HCT116 (cell line): ENCODE measurements at regions not wholly inside any gene's neighbourhood (a gene's known extent, or its start where the extent isn't known, plus 50 kb on each side); places are given as distances from the start of the nearest gene placed in this dataset.

Source experiments
- ATAC-seq: fragments of 200-7000 bp; cut with Tn5 transposase; 2 replicates; pipeline ENCODE4 v1.9.1; 2020; ENCODE audit warnings: mild to moderate bottlenecking, moderate library complexity
- BruUV-seq: library from RNA; stranded (reverse); fragments of 400-500 nt; replicated peaks from 2 replicates; lab custom pipeline; 2021; lab: Mats Ljungman, UMichigan
- CTCF ChIA-PET: fragments of 300-600 bp; sonication (Branson Sonifier 250); formaldehyde crosslinking; loops from one replicate; lab custom pipeline; 2021; ENCODE audit warnings: antibody characterized with exemption; lab: Charles Lee
- POLR2A ChIA-PET: fragments of 300-600, 350-600 bp; sonication (Branson Sonifier 250); formaldehyde crosslinking; loops from one replicate; lab custom pipeline; 2021; ENCODE audit warnings: antibody characterized with exemption; lab: Charles Lee
- RAD21 ChIA-PET, 2 experiments: fragments of 300-600 bp; sonication (Branson Sonifier 250); formaldehyde crosslinking; loops; one replicate each; lab custom pipeline; 2023; ENCODE audit warnings: low total read pairs in 2 of 2; ENCODE audit not compliant: uncharacterized antibody in 2 of 2, unreplicated experiment in 2 of 2, low non-redundant PET in 1 of 2; lab: Charles Lee
- DNase-seq: peaks from one replicate; pipeline ENCODE4 v3.0.0-alpha.2; 2010; ENCODE audit warnings: low read depth, low spot score
- H2AFZ ChIP-seq: fragments of 200-600 bp; shearing (Covaris generic), sonication (generic); 2 replicates; pipeline ENCODE4 v1.6.1; 2017; ENCODE audit warnings: low read depth, mixed run types, mixed read lengths, antibody characterized with exemption, low read length; ENCODE audit not compliant: poor library complexity, severe bottlenecking
- H3K27ac ChIP-seq: 2 replicates; pipeline ENCODE4 v1.5.1; 2012; ENCODE audit warnings: low read depth, low read length
- H3K27me3 ChIP-seq: fragments of 200-600 bp; sonication (generic); 2 replicates; pipeline ENCODE4 v1.6.1; 2016; ENCODE audit warnings: mixed run types, low read length, mixed read lengths; ENCODE audit not compliant: insufficient read depth
- H3K36me3 ChIP-seq, 2 experiments: fragments of 200-500 bp in 1 of 2; fragments of 200-600 bp in 1 of 2; sonication (Bioruptor generic) in 1 of 2; sonication (generic) in 1 of 2; 2 replicates each; pipeline versions ENCODE4 v1.5.1 to v1.6.1; 2014 to 2016; ENCODE audit warnings: low read length in 2 of 2, inconsistent platforms in 1 of 2, mixed read lengths in 1 of 2, mixed run types in 1 of 2; ENCODE audit not compliant: insufficient read depth in 2 of 2, control insufficient read depth in 1 of 2
- H3K4me1 ChIP-seq, 2 experiments: fragments of 200-600 bp in 1 of 2; sonication (generic) in 1 of 2; 2 replicates each; pipeline versions ENCODE4 v1.5.1 to v1.6.1; 2012 to 2017; ENCODE audit warnings: low read length in 2 of 2, inconsistent platforms in 1 of 2, mild to moderate bottlenecking in 1 of 2, mixed read lengths in 1 of 2, mixed run types in 1 of 2, moderate library complexity in 1 of 2; ENCODE audit not compliant: insufficient read depth in 2 of 2, control insufficient read depth in 1 of 2
- H3K4me2 ChIP-seq: fragments of 200-600 bp; sonication (generic); 2 replicates; pipeline ENCODE4 v1.6.1; 2017; ENCODE audit warnings: mixed run types, low read length, mixed read lengths
- H3K4me3 ChIP-seq, 2 experiments: fragments of 200-600 bp in 1 of 2; sonication (generic) in 1 of 2; replicated peaks in 1 of 2; 2 replicates each; pipeline ENCODE4 v1.5.1; 2011 to 2016; ENCODE audit warnings: low read length in 2 of 2, control low read depth in 1 of 2, low read depth in 1 of 2, mild to moderate bottlenecking in 1 of 2, mixed read lengths in 1 of 2, mixed run types in 1 of 2
- H3K79me2 ChIP-seq: fragments of 200-600 bp; sonication (generic); 2 replicates; pipeline ENCODE4 v1.6.1; 2017; ENCODE audit warnings: mild to moderate bottlenecking, mixed run types, low read length, moderate library complexity, mixed read lengths; ENCODE audit not compliant: insufficient read depth
- H3K9ac ChIP-seq: fragments of 200-600 bp; sonication (generic); 2 replicates; pipeline ENCODE4 v1.6.1; 2016; ENCODE audit warnings: low read length, mixed read lengths
- H3K9me2 ChIP-seq: fragments of 200-600 bp; sonication (generic), shearing (Covaris generic); 2 replicates; pipeline ENCODE4 v1.6.1; 2017; ENCODE audit warnings: mixed run types, mild to moderate bottlenecking, moderate library complexity; ENCODE audit not compliant: insufficient read depth
- H3K9me3 ChIP-seq, 2 experiments: fragments of 200-500 bp in 1 of 2; fragments of 200-600 bp in 1 of 2; sonication (Bioruptor generic) in 1 of 2; sonication (generic) in 1 of 2; 2 replicates each; pipeline ENCODE4 v1.6.1; 2014 to 2017; ENCODE audit warnings: low read length in 2 of 2, mixed read lengths in 2 of 2, inconsistent platforms in 1 of 2, low read depth in 1 of 2, mild to moderate bottlenecking in 1 of 2, mixed run types in 1 of 2, moderate library complexity in 1 of 2; ENCODE audit not compliant: control insufficient read depth in 1 of 2, insufficient read depth in 1 of 2
- H4K20me1 ChIP-seq: fragments of 200-600 bp; sonication (generic), shearing (Covaris generic); 2 replicates; pipeline ENCODE4 v1.6.1; 2017; ENCODE audit warnings: mixed run types, mild to moderate bottlenecking, moderate library complexity; ENCODE audit not compliant: insufficient read depth
- ATF3 ChIP-seq: IDR thresholded peaks from 2 replicates; pipeline ENCODE4 v1.6.1; 2012
- CBX3 ChIP-seq: IDR thresholded peaks from 2 replicates; pipeline ENCODE4 v1.6.1; 2012; ENCODE audit warnings: low read depth
- CEBPB ChIP-seq: IDR thresholded peaks from 2 replicates; pipeline ENCODE4 v1.6.1; 2012; ENCODE audit warnings: low read depth
- CTCF ChIP-seq, 3 experiments: fragments of 200-600 bp in 1 of 3; sonication (generic) in 1 of 3; IDR thresholded peaks in 2 of 3; conservative IDR thresholded peaks in 1 of 3; 2 replicates each; pipeline ENCODE4 v1.5.1; 2012 to 2017; ENCODE audit warnings: low read depth in 2 of 3, low read length in 2 of 3, antibody characterized with exemption in 1 of 3, borderline replicate concordance in 1 of 3, control low read depth in 1 of 3, mild to moderate bottlenecking in 1 of 3, mixed read lengths in 1 of 3, mixed run types in 1 of 3, moderate library complexity in 1 of 3; ENCODE audit not compliant: insufficient read depth in 1 of 3
- EZH2phosphoT487 ChIP-seq: fragments of 200-600 bp; IDR thresholded peaks from 2 replicates; pipeline ENCODE4 v1.6.1; 2018; ENCODE audit warnings: antibody characterized with exemption, borderline replicate concordance
- FOSL1 ChIP-seq: IDR thresholded peaks from 2 replicates; pipeline ENCODE4 v1.6.1; 2012; ENCODE audit warnings: low read depth
- JUND ChIP-seq: IDR thresholded peaks from 2 replicates; pipeline ENCODE4 v1.6.1; 2012
- RAD21 ChIP-seq: IDR thresholded peaks from 2 replicates; pipeline ENCODE4 v1.6.1; 2012; ENCODE audit warnings: low read depth, mild to moderate bottlenecking
- REST ChIP-seq: IDR thresholded peaks from 2 replicates; pipeline ENCODE4 v1.6.1; 2012; ENCODE audit warnings: low read depth
- SP1 ChIP-seq: IDR thresholded peaks from 2 replicates; pipeline ENCODE4 v1.6.1; 2012; ENCODE audit warnings: low read depth
- SRF ChIP-seq: IDR thresholded peaks from 2 replicates; pipeline ENCODE4 v1.6.1; 2012; ENCODE audit warnings: low read depth
- YY1 ChIP-seq: IDR thresholded peaks from 2 replicates; pipeline ENCODE4 v1.6.1; 2011; ENCODE audit warnings: low read length, low read depth, moderate library complexity, mild to moderate bottlenecking; ENCODE audit not compliant: insufficient replicate concordance; ENCODE audit errors: extremely low read depth
- intact Hi-C: fragments of 100-400 bp; cut with micrococcal nuclease; formaldehyde crosslinking; loops from 2 replicates; pipeline ENCODE4 v1.10.0; 2022

- RAD21 ChIA-PET, result no interaction called here
- no TSS peak for BruUV-seq
Measured at GRCh38 chr2:33766175-33766574, 167.1 kb upstream of the FAM98A start.

More at GRCh38 chr2:33766175-33766574, 167.1 kb upstream of the FAM98A start:
- TF ChIP-seq EZH2phosphoT487, result no peak
- TF ChIP-seq CEBPB, result no peak
- no peak for TF ChIP-seq FOSL1
- TF ChIP-seq RAD21, result no peak
- no peak for TF ChIP-seq SP1
- TF ChIP-seq ATF3, result no peak
- TF ChIP-seq JUND, result no peak
- no peak for TF ChIP-seq SRF
- no peak for TF ChIP-seq CTCF (IDR thresholded peaks at IDR 0.05 in 2 of 3, conservative IDR thresholded peaks at IDR 0.05 in 1 of 3; ENCODE audit: borderline replicate concordance in 1 of 3, insufficient read depth in 1 of 3, low read depth in 2 of 3, low read length in 2 of 3)
- TF ChIP-seq CBX3, result no peak
- no peak for TF ChIP-seq YY1
- TF ChIP-seq REST, result no peak
- TF ChIP-seq, all 23 proteins: peak for 0
- Histone ChIP-seq H3K4me1 (no peaks in the 10 kb centered on the region), H3K4me3 (no peak overlapping the region), H2AFZ (no peak overlapping the region), H3K9me2 (no peaks in the 10 kb centered on the region), H3K27me3 (no peaks in the 10 kb centered on the region), H3K9me3 (no peaks in the 10 kb centered on the region), H3K79me2 (no peaks in the 10 kb centered on the region), H3K9ac (no peak overlapping the region), H3K27ac (no peak overlapping the region), H4K20me1 (no peaks in the 10 kb centered on the region), H3K36me3 (no peaks in the 10 kb centered on the region), H3K4me2 (no peak overlapping the region)
- DNase-seq, result no peak
- intact Hi-C loops, result no loop called here
- no peak for ATAC-seq
- ChIA-PET CTCF (no interaction called here), POLR2A (no interaction called here)
